HG02678 (cell line): ENCODE measurements at regions not wholly inside any gene's neighbourhood (a gene's known extent, or its start where the extent isn't known, plus 50 kb on each side); places are given as distances from the start of the nearest gene placed in this dataset.
"Not testable (repeated sequence)": the region's sequence is repeated elsewhere in the genome, so short reads cannot be mapped to it uniquely, and the experiment has no call there.

Source experiments
- ATAC-seq: cut with Tn5 transposase; IDR thresholded peaks from one replicate; pipeline ENCODE4 v1.9.1; 2021; ENCODE audit warnings: mild to moderate bottlenecking, moderate library complexity; ENCODE audit not compliant: unreplicated experiment

DNA sequence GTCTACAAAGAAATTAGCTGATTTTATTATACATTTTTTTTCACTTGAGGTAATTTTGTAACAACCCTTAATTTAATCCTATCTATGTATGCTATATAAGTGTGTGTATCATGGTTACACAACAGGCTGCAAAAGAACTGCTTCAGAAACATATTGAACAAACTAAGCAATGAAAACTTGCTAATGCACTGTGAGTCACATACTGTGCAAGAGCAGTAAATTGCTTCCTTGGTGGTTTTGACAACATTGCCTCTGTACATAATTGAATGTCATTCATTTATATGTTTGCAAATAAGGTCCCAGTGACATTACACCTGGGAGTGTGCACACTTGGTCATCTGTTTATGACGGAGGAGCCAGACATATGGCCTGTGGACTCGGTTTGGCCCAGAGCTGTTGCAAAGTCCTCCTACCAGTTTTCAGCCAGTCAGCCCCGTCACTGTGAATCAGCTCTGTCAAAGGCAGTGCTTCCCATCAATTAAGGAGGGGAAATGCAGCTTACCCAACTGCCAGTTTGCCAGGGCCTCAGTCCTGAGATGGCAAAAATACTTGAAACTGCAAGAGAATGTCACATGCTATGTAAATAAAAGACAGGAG is 835.0 kb downstream of the TTLL7 start:
- ATAC-seq, result not testable (repeated sequence)

DNA sequence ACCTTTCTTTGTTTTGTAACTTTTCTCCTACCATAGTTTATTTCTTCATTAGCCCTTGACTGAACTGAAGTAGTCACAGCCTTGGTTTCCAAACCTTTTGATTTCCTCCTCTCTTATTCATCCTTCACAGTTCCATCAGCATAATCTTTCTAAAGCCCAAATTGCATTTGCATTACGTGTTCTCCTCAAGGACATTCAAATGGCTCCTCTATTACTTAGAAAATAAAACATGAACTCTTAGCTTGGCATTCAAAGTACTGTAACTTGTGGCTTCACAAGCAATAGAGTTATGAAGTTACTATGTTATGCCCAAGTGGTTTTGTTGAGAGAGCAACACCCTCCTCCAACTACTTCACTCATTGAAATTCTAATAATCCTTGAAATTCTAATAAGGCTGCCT is 840.0 kb downstream of the TTLL7 start:
- not testable (repeated sequence) for ATAC-seq

DNA sequence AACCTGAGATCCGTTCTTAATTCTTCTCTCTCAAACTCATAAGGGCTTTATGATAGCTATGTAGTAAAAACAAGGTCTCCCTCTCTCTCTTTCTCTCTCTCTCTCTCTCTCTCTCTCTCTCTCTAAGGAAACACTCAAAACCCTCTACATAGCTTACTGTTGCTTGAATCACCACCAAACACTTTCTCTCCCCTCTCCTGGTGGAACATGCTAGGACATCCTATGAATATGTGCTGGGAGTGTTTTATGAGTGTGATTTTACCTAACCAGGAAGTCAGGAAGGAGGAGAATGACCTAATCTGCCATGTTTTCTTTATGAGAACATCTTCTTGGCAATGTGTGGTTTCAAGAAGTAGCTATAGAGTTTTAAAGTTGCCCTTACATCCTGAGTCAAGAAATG is 844.6 kb downstream of the TTLL7 start:
- not testable (repeated sequence) for ATAC-seq

DNA sequence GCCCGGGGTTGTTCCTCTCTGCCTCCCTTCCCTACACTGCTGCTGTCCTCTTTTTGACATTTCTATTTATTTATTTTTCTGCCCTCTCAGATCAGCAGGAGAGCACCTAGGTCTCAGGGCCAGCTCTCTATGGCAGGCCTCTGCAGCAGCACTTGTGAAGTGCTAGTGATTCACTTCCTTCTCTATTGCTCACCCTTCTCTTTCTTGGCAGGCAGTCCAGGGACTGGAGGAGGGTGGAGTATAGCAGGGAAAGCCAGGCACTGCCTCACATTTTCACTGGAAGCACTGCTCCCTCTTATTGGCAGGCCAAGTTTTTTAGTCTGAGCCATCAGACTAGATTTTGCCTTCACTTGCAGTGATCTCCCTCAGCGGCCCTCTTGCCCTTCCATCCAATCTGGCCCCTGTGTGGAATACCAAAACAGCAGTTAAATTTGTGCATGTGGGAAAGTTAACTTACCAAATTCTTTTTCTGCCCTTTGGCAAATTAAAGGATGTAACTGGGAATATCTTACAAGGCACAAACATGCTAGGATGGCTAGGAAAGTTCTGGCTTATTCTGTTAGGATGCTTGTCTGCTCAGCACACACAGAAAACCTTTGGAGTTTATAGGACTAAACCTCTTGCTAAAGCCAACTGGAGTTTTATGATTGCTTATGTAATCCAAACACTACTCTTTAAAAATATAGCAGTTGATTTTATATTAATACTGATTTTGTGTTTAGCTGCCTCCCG is 847.6 kb downstream of the TTLL7 start:
- ATAC-seq, result not testable (repeated sequence)

DNA sequence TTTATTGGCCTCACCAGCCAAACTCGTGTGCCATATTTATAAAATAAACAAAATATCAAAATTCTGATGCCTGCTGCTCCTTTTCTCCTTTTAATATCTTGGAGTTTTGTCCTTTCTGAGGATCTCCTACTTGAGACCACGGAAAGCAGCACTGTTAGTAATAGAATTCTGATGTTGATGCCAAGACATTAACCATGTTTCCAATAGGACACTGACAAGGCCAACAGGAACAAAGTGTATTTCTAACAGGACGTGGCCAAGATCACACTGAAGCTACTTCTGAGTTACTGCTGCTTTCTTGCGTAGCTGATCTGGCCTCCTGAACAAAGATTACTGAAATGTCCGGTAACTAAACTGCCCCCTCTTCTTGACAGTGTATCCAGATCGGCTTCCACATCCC is 848.5 kb downstream of the TTLL7 start:
- not testable (repeated sequence) for ATAC-seq

DNA sequence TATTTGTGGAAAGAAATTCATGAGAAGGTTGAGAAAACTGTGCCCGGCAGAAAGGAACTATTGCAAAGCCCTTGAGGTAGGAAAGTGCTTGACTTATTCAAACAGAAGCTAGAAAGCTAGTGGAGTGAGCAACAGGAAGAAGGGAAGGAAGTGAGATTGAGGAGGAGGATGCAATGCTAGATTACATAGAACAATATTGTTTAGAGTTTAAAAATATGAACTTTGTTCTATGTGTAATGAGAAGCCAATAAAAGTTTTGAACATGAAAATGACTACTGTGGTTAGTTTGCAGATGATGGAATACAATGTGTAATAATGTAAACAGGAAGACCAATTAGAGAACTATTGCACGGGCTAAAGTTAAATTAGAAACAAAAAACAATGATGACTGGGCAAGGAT is 853.1 kb downstream of the TTLL7 start:
- not testable (repeated sequence) for ATAC-seq

DNA sequence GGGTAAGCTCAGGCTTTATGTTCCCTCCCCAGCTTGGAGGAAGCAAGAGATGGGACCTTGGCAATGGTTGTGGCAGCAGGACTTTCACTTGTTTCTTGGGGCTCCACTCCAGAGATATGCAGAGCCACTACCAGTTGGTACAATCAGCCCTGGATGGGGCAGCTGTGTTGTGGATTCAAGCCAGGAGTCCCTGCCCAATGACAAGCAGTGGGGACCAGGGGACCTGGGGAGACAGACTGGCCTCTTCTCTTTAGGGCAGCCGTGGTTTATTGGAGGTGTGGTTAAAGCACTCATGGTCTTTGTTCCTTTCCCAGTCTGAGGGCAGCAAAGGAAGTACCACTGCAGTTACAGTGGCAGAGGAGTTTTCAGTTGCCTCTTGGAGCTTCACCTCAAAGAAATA is 856.1 kb downstream of the TTLL7 start:
- ATAC-seq, result not testable (repeated sequence)

DNA sequence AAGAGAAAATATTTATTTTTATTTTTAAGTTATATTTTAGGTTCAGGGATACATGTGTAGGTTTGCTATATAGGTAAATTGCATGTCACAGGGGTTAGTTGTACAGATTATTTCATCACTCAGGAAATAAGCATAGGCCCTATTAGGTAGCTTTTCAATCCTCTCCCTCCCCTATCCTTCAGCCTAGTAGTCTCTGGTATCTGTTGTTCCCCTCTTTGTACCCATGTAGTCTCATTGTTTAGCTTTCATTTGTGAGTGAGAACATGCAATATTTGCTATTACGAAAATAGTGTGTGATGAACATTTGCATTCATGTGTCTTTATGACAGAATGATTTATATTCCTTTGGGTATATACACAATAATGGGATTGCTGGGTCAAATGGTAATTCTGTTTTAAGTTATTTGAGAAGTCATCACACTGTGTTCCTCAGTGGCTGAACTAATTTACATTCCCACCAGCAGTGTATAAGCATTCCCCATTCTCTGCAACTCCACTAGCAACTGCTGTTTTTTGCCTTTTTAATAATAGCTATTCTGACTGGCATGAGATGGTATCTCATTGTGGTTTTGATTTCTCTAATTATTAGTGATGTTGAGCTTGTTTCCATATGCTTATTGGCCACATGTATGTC is 863.3 kb downstream of the TTLL7 start:
- ATAC-seq, result not testable (repeated sequence)

DNA sequence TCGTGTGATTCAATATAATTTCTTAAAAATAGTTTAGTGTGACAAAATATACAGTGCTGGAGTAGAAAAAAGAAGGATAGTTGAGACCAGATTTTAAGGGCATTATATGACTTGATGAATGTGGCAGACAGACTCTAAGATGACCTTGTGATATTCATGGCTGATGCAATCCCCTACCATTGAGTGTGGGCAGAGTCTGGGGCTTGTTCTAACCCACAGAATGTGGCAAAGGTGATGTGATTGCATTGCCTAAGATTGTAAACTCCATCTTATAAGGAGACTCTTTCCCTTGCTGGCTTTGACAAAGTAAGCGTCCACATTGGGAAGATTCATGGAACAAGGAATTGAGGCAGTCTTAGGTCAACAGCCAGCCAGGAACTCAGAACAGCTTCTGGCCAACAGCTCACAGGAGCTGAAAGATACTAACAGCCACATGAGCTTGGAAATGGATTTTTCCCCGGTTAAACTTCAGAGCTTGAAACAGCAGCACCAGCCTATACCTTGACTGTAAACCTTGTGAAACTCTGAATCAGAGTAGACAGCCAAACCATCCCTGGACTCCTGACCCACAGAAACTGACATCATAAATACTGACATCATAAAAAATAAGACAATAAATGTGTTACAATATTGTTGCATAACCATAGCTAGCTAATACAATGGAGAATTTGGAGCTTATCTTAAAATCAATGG is 864.5 kb downstream of the TTLL7 start:
- ATAC-seq, result not testable (repeated sequence)

DNA sequence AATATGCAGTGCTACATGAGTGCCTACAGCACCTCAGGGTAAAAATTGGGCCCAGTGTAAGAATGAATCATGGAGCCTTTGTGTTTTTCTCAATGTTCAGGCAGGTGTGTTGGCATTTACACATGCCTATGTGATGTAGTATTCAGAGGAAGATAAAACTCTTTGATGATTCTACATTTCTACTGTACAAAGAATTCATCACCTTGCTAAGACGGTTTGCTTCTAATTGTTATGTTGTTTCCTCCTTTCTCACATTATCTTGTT is 867.3 kb downstream of the TTLL7 start:
- no peak for ATAC-seq

DNA sequence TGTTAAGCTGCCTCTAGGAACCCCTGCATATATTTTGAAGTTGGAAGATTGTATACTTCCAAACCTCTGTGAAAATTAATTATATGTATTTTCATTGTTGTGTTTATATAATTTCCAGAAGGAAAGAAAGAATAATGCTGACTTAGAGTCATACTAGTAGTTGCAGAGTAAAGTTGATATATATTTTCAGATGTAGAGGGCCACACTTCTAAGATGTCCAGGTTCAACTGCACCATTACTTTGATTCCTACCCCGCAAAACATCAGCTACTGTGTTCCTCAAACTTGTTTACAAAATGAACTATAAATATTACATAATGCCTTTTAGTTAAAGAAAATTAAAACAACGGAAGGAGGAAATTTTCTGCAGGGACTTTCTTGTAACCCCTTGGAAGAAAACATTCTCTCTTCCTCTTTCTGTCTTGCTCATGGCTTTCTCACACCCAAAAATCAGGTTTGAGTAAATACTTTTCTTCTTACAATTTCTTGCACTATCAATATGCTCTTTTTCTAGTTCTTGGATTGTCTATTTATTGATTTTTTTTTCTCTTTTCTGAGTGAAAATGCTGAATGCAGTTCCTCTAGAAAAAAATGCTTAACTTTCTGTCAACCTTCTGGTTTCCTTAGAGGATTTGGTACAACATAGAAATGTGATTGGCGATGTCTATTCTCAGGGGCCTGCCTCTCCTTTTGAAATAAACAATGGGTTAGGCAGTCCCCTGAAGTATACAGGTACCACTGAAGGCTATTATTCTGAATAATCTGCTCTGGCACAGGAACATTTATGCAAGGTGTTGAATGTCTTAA is 867.8 kb downstream of the TTLL7 start:
- ATAC-seq, result no peak

DNA sequence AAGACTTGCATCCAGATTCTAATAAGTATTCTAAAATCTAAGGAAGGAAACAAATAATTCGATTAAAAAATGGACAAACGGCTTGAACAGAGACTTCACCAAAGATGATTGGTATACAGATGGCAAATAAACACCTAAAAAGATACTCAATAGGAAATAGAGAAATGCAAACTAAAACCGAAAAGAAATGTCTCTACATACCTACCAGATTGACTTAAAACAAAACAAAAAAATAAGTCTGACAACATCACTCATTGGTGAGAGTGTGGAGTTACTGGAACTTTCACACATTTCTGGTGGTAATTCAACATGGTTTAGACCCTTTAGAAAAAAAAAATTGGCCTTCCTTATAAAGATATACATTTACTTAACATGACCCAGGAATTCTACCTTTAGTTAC is 869.8 kb downstream of the TTLL7 start:
- no peak for ATAC-seq

DNA sequence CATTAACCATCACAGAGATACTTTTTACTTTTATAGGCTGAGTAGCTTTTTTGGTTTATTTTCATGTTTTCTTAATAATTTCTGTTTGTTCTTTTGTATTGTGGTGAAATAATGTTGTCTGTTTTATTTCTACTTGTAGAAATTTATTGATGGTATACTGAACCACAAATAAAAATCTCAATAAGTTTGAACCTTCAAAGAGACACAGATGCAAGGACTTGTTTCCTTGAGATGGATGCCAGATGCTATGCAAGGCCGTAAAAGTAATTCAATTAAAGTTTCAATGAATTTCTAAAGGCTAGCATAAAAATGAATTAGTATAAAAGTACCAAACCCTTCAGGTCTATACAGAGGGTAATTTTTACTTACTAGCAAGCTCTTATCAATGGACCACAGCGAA is 873.5 kb downstream of the TTLL7 start:
- ATAC-seq, result no peak

DNA sequence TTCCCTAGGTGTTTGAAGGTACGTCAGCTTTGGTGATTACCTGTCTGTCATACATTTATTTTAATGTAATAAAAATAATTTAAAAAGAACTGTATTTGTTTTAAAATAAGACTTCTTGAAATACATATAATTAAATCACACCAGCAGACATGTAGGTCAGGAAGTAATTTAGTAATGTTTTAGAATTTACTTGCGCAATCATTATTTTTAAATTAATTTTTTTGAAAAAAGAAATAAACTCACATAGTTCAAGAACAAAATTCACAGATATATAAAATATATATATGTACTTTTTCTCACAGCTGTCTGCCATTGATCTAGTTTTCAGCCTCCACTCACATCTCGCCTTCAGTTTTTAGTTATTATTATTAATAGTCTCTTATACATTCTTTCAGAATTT is 875.9 kb downstream of the TTLL7 start:
- ATAC-seq, result no peak

DNA sequence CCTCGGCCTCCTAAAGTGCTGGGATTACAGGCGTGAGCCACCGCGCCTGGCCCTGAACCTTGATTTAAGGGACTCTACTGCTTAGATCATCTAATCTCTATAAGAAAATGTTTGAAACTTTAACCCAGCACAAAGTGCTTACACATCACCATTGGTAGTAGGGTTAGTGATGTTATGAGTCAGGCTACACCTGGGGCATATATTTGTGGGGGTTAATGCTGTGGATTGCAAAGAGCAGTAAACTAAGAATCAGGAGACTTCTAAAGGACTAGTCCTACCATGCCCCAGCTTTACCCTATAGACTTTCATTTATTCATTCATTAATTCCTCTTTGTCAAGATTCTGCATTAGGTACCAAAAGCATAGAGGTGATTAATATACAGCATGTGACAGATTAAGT is 880.5 kb downstream of the TTLL7 start:
- no peak for ATAC-seq

DNA sequence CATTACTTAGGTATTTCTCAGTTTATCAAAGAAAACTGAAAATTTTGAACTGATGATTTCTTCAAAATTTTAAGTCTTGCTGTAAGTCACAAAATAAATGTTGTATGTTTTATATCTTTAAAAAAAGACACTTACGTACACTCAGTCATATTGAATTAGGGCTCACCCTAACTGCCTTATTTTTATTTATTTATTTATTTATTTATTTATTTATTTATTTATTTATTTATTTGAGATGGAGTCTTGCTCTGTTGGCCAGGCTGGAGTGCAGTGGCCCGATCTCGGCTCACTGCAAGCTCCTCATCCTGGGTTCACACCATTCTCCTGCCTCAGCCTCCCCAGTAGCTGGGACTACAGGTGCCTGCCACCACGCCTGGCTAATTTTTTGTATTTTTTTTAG is 881.9 kb downstream of the TTLL7 start:
- not testable (repeated sequence) for ATAC-seq

DNA sequence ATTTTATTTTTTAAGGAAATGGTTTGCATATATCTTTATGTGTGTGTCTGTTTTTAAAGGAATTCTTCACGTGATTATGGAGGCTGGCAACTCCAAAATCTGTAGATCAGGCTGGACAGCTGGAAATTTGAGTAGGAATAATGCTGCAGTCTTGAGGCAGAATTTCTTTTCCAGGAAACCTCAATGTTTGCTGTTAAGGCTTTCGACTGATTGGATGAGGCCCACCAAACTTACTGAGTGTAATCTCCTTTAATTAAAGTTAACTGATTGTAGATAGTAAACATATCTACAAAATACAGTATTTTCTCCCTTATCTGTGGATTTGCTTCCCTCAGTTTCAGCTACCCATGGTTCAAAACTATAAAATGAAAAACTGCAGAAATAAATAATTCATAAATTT is 883.1 kb downstream of the TTLL7 start:
- ATAC-seq, result no peak

DNA sequence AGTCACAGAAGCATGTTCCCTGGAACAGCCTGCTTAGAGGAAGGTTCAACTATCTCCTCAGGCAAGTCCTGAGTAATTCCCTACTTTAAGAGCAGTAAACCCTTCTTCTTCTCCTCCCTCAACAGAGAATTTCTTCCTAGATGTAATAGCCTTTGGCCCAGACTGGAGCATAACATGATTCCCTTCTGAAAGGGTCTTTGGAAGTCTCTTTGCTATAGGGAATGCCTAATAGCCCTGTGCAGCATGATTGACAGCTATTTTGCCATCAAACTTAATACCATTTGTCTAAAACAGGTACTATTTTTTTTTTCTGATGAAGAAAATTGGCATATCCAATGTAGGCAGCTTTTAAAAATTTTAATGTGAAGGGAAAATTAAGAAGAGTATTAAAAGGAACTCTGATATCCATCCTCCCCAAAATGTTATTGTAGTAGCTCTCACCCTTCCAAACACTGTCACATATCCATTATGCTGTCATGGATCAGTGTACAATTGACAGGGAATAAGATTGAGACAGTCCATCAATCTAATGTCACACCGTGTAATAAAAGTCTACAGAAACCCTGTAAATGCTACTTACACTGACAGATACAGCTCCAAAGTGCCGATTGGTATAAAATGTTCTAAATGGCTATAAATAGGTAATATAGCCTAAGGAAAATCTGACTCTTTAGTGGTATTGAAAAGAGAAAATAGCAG is 884.6 kb downstream of the TTLL7 start:
- no peak for ATAC-seq

DNA sequence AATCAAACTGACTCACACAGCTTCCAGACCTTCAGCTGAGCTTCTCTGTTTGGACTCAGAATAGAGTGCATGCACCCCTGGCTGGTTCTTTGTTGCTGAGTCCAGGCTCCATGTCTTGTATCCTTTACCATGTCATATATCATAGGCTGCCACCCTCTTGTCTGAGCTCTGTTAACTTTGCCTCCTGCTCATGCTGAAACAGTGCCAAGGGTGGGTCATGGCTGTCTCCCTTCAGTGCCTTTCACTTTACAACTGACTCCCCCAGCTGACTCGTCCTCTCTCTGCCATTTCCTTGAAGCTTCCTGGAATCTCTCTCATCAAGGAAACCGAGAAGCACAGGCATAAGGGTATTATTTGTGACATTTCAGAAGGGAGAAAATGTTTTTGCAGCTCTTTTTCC is 885.3 kb downstream of the TTLL7 start:
- no peak for ATAC-seq

DNA sequence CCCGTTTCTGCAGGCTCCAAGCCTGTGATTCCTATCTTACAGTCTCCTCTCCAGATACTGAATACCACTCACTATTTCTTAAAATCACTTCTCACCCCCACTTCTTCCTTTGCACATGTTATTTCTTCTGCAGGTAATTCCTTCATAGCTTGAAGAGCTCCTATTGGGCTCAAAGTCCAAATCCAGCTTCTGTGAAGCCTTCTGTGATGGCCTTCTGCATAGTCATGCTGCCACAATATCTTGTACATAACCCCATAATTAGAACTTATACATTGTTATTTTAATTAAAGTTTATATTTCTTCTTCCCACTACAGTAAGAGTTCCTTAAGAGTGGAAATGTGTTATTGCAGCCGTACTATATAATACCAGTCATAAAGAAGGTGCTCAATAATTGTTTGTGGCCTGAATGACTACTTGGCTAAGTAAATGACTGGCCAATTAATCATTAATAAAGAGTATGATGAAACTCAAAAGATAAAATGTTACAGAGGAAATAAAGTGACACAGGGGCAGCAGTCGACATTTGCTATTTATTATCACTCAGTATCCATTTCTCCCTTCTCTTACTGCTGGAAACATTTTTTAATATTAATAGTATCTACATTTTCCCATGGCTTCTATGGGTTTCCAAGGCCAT is 886.6 kb downstream of the TTLL7 start:
- ATAC-seq, result no peak
